ENCODE measurements at regions not wholly inside any gene's neighbourhood (a gene's known extent, or its start where the extent isn't known, plus 50 kb on each side); places are given as distances from the start of the nearest gene placed in this dataset.

DNA sequence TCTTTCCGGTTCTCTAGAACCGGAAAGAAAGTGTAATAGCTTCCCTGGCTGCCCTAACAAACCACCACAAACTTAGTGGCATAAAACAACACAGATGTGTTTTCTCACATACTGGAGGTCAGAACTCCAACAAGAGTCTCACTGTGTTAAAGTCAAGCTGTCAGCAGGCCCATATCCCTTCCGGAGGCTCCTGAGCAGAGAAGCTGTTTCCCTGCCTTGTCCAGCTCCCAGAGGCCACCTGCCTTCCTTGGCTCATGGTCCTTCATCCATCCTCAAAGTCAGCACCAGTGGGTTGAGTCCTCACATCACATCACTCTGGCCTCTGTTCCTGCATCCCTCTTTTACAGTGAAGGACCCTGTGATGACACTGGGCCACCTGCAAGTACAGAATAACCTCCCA is 49.8 kb upstream of the HMX1 start:
- DNase-seq (ENCODE audit: low read depth in 2 of 2), result no peak

Data from activated CD8-positive, alpha-beta memory T cell treated with anti-CD3 and anti-CD28 coated beads for 4 hours (primary cell).